AG10803 (cell line): ENCODE measurements at regions not wholly inside any gene's neighbourhood (a gene's known extent, or its start where the extent isn't known, plus 50 kb on each side); places are given as distances from the start of the nearest gene placed in this dataset.

Source experiments
- DNase-seq: peaks from one replicate; pipeline ENCODE4 v3.0.0; 2010; ENCODE audit warnings: low read depth
- H3K4me3 ChIP-seq: 2 replicates; pipeline ENCODE4 v1.5.1; 2011; ENCODE audit warnings: mild to moderate bottlenecking, low read length, control low read depth
- TF ChIP-seq, protein P1 (sequence below): conservative IDR thresholded peaks from 2 replicates; pipeline ENCODE4 v1.5.1; 2011; ENCODE audit warnings: mild to moderate bottlenecking, low read length, control low read depth, inconsistent platforms

DNA sequence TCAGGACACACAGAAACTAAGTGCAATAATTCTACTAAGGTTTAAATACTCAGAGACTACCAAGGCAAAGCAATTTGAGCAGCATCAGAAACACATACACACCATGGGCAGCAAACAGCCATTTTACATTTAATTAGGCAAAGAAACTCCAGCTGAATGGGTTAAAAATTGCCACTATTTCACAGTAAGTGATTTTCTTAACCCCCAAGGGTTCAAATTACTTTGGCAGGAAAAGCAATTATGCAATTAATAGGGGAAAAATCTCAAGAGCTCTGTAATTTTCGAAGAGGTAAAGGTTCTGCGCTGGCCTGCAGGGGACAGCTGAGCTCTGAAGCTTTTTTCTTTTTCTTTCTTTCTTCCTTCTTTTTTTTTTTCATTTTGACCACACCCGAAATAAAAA, 206.2 kb upstream of the RRP15 start:
- no peak overlapping the region for H3K4me3 ChIP-seq
- DNase-seq: no peak
- TF ChIP-seq, protein P1, sequence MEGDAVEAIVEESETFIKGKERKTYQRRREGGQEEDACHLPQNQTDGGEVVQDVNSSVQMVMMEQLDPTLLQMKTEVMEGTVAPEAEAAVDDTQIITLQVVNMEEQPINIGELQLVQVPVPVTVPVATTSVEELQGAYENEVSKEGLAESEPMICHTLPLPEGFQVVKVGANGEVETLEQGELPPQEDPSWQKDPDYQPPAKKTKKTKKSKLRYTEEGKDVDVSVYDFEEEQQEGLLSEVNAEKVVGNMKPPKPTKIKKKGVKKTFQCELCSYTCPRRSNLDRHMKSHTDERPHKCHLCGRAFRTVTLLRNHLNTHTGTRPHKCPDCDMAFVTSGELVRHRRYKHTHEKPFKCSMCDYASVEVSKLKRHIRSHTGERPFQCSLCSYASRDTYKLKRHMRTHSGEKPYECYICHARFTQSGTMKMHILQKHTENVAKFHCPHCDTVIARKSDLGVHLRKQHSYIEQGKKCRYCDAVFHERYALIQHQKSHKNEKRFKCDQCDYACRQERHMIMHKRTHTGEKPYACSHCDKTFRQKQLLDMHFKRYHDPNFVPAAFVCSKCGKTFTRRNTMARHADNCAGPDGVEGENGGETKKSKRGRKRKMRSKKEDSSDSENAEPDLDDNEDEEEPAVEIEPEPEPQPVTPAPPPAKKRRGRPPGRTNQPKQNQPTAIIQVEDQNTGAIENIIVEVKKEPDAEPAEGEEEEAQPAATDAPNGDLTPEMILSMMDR: no peak

DNA sequence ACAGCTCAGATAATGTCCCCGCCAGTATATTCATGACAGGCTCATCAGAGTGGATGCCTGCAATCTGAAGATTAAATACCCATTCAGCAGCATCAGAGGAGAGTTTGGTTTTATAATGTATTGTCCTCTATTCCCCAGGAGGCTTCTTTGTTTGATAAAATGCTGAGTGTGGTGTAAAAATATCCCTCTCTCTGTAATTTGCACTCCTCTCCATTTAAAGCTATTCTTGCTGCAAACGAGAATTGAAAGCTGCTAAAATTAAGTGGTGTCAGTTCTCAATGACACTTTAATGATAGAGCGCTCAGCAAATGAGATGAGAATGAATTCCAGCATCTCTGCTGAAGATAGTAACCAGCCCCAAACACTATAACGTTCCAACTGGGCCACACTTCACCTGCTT, 205.7 kb upstream of the RRP15 start:
- no peak for DNase-seq
- no peak overlapping the region for H3K4me3 ChIP-seq
- TF ChIP-seq, protein P1: no peak

DNA sequence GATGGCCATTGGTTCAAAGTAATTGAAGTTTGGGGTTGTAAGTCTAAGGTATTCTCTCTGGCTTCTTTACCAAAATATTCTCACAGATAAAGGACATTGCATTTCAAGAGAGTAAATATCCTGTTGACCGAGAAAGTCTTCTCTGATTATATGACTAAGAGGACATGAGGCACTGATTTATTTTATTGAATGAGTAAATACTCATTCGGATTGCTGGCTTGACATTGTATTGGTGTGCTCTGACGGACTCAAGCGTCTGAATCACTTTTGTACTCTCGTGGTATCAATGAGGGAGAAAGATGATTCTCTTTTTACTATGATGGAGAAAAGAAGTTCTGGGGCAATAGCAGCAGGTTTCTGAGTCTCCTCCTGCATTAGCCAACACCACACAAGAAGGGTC, 205.3 kb upstream of the RRP15 start:
- TF ChIP-seq, protein P1: no peak
- H3K4me3 ChIP-seq: no peak overlapping the region
- no peak for DNase-seq

DNA sequence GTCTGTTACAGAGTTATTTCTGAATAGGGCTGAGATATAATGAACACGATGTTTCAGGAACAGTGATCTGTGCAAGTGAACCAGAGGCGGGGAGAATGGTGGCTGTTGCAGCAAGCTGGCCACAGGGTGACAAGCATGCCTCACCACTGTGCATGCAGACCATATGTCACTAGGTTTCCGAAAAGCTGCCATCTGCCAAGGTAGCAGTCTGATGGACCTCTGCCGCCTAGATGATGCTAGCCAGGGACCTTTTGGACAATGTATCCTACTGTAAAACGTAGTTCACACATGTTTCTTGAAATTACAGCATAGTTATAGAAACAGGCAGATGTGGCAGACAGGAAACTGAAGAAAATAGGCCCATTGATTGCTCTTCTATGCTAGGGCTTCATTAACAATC, 204.2 kb upstream of the RRP15 start:
- TF ChIP-seq, protein P1: no peak
- DNase-seq: no peak
- no peak overlapping the region for H3K4me3 ChIP-seq

DNA sequence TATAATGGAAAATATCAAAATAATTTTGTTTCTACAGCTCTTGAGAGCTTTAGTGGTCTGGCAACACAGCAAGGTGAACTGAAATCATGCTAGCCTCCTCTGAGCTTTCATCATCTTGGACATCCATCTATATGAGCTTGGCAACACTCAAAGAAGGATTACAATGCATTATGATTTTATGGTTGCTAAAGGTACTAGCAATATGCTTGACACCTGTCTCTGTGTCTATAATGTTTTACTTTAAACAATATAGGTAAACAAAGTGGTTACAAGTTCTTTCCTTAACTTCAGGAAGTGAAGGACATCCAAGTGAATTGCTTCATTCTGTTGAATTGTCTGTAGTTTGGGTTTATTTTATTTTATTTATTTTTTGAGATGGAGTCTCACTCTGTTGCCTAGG, 203.7 kb upstream of the RRP15 start:
- no peak overlapping the region for H3K4me3 ChIP-seq
- TF ChIP-seq, protein P1: no peak
- no peak for DNase-seq

DNA sequence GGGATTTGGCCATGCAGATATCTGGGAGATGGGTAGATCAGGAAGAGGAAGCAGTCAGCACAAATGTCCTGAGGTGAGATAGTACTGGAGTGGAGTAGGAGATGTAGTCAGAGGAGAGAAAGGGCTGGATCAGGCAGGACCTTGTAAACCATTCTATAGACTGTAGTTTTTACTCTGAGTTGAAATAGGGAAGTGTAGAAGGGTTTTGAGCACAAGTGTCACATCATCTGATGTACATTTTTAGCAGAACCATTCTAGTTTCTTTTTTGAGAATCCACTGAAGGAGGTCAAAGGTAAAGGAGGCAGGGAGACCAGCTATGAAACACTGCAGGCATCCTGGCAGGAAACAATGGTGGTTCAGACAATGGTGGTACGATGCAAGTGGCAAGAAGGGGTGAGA, 194.6 kb upstream of the RRP15 start:
- no peak overlapping the region for H3K4me3 ChIP-seq
- TF ChIP-seq, protein P1: no peak
- no peak for DNase-seq

DNA sequence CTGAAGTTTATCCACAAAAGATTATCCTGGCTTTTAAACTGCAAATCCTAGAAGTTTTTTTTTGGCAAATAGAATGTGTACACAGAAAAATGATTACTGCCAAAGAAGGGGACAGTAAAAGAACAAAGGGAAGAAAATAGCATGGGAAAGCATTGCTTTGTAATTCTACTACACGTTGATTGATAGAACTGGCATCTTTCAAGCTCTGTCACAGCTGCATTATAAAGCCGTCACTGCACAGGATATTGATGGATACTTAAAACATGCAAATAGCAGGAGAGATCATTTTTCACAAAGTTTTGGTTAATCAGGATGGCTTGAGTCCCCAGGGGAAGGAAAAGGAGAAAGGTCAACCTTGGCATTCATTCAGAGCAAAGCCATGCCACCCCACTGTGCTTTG, 183.7 kb upstream of the RRP15 start:
- H3K4me3 ChIP-seq: no peak overlapping the region
- no peak for DNase-seq
- TF ChIP-seq, protein P1: no peak
